ENCODE measurements at regions not wholly inside any gene's neighbourhood (a gene's known extent, or its start where the extent isn't known, plus 50 kb on each side); places are given as distances from the start of the nearest gene placed in this dataset.

GRCh38 chr4:98758182-98758581, 99.8 kb upstream of the TSPAN5 start:
- no peak for TF ChIP-seq POLR2A (IDR thresholded peaks at IDR 0.05; ENCODE audit: low read length)
- TF ChIP-seq GATA1 (IDR thresholded peaks at IDR 0.05; ENCODE audit: low read depth, low read length): no peak
